22Rv1 (cell line): ENCODE measurements at regions not wholly inside any gene's neighbourhood (a gene's known extent, or its start where the extent isn't known, plus 50 kb on each side); places are given as distances from the start of the nearest gene placed in this dataset.

ENCODE experiments used
- ZFX ChIP-seq: fragments of 450-650 bp; IDR thresholded peaks from 2 replicates; pipeline ENCODE4 v1.6.1; 2017; ENCODE audit warnings: antibody characterized with exemption, borderline replicate concordance
- TF ChIP-seq, protein P1 (sequence below): fragments of 450-650 bp; IDR thresholded peaks from 2 replicates; pipeline ENCODE4 v1.5.1; 2017; ENCODE audit warnings: mild to moderate bottlenecking

DNA sequence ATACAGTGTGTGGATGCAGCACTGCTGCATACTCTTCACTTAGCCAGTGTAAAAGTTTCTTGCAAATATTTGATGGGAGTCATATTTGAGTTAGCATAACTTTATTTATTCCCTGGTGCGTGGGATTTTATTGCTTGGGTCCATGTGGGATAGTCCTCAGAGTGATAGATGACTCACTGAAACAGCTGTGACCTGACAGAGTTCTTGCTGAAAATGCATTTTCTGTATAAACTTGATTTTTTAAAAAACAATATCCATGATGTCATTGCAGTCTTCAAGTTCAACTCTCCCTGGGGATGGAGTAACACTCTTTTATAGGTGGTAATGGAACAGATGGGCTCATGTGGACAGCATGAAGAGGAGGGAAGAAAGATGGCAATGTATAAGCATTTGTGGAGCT, 310.0 kb downstream of the PPP1R3A start:
- TF ChIP-seq, protein P1, sequence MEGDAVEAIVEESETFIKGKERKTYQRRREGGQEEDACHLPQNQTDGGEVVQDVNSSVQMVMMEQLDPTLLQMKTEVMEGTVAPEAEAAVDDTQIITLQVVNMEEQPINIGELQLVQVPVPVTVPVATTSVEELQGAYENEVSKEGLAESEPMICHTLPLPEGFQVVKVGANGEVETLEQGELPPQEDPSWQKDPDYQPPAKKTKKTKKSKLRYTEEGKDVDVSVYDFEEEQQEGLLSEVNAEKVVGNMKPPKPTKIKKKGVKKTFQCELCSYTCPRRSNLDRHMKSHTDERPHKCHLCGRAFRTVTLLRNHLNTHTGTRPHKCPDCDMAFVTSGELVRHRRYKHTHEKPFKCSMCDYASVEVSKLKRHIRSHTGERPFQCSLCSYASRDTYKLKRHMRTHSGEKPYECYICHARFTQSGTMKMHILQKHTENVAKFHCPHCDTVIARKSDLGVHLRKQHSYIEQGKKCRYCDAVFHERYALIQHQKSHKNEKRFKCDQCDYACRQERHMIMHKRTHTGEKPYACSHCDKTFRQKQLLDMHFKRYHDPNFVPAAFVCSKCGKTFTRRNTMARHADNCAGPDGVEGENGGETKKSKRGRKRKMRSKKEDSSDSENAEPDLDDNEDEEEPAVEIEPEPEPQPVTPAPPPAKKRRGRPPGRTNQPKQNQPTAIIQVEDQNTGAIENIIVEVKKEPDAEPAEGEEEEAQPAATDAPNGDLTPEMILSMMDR, result no peak
- no peak for TF ChIP-seq ZFX
